Lower lobe of right lung (tissue), 2 donors: ENCODE measurements at regions not wholly inside any gene's neighbourhood (a gene's known extent, or its start where the extent isn't known, plus 50 kb on each side); places are given as distances from the start of the nearest gene placed in this dataset.

ENCODE experiments used
- ATAC-seq, 2 donors: fragments of 200-7000 bp; cut with Tn5 transposase; one replicate each; pipeline ENCODE4 v1.9.1; 2020 to 2022; ENCODE audit warnings: mild to moderate bottlenecking in 2 of 2, moderate library complexity in 2 of 2
- DNase-seq: peaks from one replicate; pipeline ENCODE4 v3.0.0-alpha.2; 2020
- H3K27ac ChIP-seq: fragments of 200-600 bp; one replicate; pipeline ENCODE4 v1.8.0; 2022
- H3K27me3 ChIP-seq: fragments of 200-600 bp; one replicate; pipeline ENCODE4 v1.8.0; 2022; ENCODE audit warnings: low read depth
- H3K36me3 ChIP-seq: fragments of 200-600 bp; one replicate; pipeline ENCODE4 v1.8.0; 2022; ENCODE audit warnings: mild to moderate bottlenecking
- H3K4me1 ChIP-seq: fragments of 200-600 bp; one replicate; pipeline ENCODE4 v1.8.0; 2022
- H3K4me3 ChIP-seq: fragments of 200-600 bp; one replicate; pipeline ENCODE4 v1.8.0; 2022; ENCODE audit warnings: mild to moderate bottlenecking
- H3K9me3 ChIP-seq: fragments of 200-600 bp; one replicate; pipeline ENCODE4 v1.8.0; 2022
- intact Hi-C: fragments of 100-400 bp; cut with DNase I; formaldehyde crosslinking; loops from one replicate; pipeline ENCODE4 v1.11.0; 2022
- TF ChIP-seq, protein P1 (sequence below): fragments of 200-600 bp; IDR thresholded peaks from one replicate; pipeline ENCODE4 v1.8.0; 2022; ENCODE audit warnings: antibody characterized with exemption, mild to moderate bottlenecking
- donor health status: DM: no; HTN: yes; CAD: no; lungs with severe emphysema.

DNA sequence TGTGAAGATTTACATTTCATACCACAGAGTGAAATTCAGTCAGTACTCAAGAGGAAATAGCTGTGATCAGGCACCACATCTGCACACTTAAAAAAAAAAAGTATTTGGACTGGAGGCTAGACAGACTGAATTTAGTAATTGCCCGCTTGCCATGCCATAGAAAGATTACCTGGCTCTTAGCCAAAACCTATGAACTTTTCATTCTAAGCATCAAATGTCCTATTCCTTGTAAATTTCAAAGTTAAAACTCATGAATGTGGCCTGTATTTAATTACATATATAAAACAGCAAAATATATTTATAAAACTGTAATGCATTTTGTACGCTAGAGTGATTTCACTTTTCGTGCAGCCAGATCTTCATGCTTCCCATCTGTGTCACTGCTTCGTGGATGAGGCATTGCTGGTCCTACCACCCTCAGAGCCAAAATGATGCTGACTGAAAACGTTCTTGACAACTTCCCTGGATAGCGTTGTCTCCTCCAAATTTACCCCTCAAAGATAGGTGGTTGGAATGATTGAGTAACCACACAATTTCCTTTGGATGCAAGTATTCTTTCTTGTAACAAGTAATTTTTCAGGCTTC lies 447.9 kb upstream of the SGCD start:
- intact Hi-C loops = no loop called here
- TF ChIP-seq, protein P1, sequence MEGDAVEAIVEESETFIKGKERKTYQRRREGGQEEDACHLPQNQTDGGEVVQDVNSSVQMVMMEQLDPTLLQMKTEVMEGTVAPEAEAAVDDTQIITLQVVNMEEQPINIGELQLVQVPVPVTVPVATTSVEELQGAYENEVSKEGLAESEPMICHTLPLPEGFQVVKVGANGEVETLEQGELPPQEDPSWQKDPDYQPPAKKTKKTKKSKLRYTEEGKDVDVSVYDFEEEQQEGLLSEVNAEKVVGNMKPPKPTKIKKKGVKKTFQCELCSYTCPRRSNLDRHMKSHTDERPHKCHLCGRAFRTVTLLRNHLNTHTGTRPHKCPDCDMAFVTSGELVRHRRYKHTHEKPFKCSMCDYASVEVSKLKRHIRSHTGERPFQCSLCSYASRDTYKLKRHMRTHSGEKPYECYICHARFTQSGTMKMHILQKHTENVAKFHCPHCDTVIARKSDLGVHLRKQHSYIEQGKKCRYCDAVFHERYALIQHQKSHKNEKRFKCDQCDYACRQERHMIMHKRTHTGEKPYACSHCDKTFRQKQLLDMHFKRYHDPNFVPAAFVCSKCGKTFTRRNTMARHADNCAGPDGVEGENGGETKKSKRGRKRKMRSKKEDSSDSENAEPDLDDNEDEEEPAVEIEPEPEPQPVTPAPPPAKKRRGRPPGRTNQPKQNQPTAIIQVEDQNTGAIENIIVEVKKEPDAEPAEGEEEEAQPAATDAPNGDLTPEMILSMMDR = no peak
- ATAC-seq (no peak), DNase-seq (no peak)
- Histone ChIP-seq H3K36me3 (no peaks in the 10 kb centered on the region), H3K27me3 (no peaks in the 10 kb centered on the region), H3K27ac (no peak overlapping the region), H3K4me3 (no peak overlapping the region), H3K9me3 (no peaks in the 10 kb centered on the region), H3K4me1 (no peaks in the 10 kb centered on the region)

DNA sequence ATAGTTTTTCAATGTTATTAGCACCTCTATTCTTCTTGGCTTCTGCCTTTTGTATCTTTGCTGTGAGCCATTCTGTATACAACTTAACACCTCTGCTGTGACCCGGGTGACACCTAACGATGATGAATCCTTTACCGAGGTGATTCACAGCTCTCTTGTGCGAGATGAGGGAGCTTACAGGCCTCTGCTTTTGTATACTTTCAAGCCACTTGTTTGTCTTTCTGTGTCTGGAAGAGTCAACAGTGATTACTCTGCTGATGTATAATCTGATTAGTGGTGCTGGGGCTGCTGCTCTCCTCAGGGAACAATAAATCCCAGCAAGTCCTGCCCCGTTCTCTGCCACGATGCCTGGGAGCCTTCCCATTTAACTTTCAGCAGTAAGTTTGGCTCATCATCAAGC lies 442.9 kb upstream of the SGCD start:
- H3K4me3 ChIP-seq = no peak overlapping the region
- no peaks in the 10 kb centered on the region for H3K9me3 ChIP-seq
- DNase-seq = no peak
- intact Hi-C loops = no loop called here
- H3K27me3 ChIP-seq = no peaks in the 10 kb centered on the region
- H3K36me3 ChIP-seq = no peaks in the 10 kb centered on the region
- no peak for ATAC-seq
- H3K4me1 ChIP-seq = no peaks in the 10 kb centered on the region
- TF ChIP-seq, protein P1 = no peak
- no peak overlapping the region for H3K27ac ChIP-seq

- no peak overlapping the region for H3K4me3 ChIP-seq
- ATAC-seq = no peak
- intact Hi-C loops = no loop called here
- no peak overlapping the region for H3K27ac ChIP-seq
- TF ChIP-seq, protein P1 = no peak
- H3K4me1 ChIP-seq = no peaks in the 10 kb centered on the region
- no peaks in the 10 kb centered on the region for H3K27me3 ChIP-seq
- H3K36me3 ChIP-seq = no peaks in the 10 kb centered on the region
- H3K9me3 ChIP-seq = no peaks in the 10 kb centered on the region
- DNase-seq = no peak
These were observed 441.8 kb upstream of the SGCD start for GRCh38 chr5:155885199-155885598.

GRCh38 chr5:155886311-155887031 lies 440.5 kb upstream of the SGCD start:
- intact Hi-C loops = no loop called here
- Histone ChIP-seq H3K36me3 (no peaks in the 10 kb centered on the region), H3K4me1 (no peaks in the 10 kb centered on the region), H3K27ac (no peak overlapping the region), H3K4me3 (no peak overlapping the region), H3K27me3 (no peaks in the 10 kb centered on the region), H3K9me3 (no peaks in the 10 kb centered on the region)
- ATAC-seq (no peak), DNase-seq (no peak)
- TF ChIP-seq, protein P1 = no peak

DNA sequence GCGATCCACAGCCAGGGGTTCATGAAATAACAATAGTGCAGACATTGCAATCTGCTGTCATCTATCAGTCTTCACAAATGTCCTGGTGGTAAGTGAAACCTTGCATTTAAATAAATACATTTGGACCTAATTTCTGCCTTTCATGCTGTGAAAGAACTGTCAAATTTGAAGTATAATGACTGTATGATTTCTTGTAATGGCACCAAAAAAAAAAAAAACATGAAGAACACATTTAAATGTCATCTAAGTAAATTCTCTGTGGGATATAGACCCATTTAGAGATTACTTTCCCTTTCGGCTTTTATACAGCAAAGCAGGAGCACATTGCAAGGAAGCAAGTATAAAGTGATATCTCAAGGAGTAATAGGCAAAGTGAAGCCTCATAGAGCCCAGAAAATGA lies 431.5 kb upstream of the SGCD start:
- intact Hi-C loops = no loop called here
- H3K4me3 ChIP-seq = no peak overlapping the region
- no peak for ATAC-seq
- no peak overlapping the region for H3K27ac ChIP-seq
- no peak for DNase-seq
- no peaks in the 10 kb centered on the region for H3K27me3 ChIP-seq
- H3K4me1 ChIP-seq = no peaks in the 10 kb centered on the region
- TF ChIP-seq, protein P1 = no peak
- no peaks in the 10 kb centered on the region for H3K36me3 ChIP-seq
- no peaks in the 10 kb centered on the region for H3K9me3 ChIP-seq
